CD4-positive, alpha-beta memory T cell (primary cell): ENCODE measurements at regions not wholly inside any gene's neighbourhood (a gene's known extent, or its start where the extent isn't known, plus 50 kb on each side); places are given as distances from the start of the nearest gene placed in this dataset.

Experiments
- CTCF ChIA-PET: fragments of 350-600 bp; sonication (Branson Sonifier 250); formaldehyde crosslinking; loops from one replicate; lab custom pipeline; 2021; ENCODE audit warnings: inconsistent platforms; ENCODE audit not compliant: partially characterized antibody; lab: Charles Lee
- POLR2A ChIA-PET: fragments of 350-600 bp; sonication (Branson Sonifier 250); formaldehyde crosslinking; loops from one replicate; lab custom pipeline; 2021; ENCODE audit not compliant: partially characterized antibody; lab: Charles Lee
- DNase-seq, 5 donors: peaks; one replicate each; pipeline versions ENCODE4 v3.0.0 to v3.0.0-alpha.2; 2020 to 2022; ENCODE audit warnings: mixed read lengths in 1 of 5
- H3K27ac ChIP-seq: one replicate; pipeline ENCODE4 v1.7.0; 2013; ENCODE audit warnings: low read depth, low read length
- H3K27me3 ChIP-seq: 2 replicates; pipeline ENCODE4 v1.7.0; 2013; ENCODE audit warnings: mild to moderate bottlenecking, low read length, moderate library complexity; ENCODE audit not compliant: insufficient read depth
- H3K36me3 ChIP-seq: 2 replicates; pipeline ENCODE4 v1.7.0; 2013; ENCODE audit warnings: mild to moderate bottlenecking, low read length, moderate library complexity; ENCODE audit not compliant: insufficient read depth
- H3K4me1 ChIP-seq: 2 replicates; pipeline ENCODE4 v1.7.0; 2013; ENCODE audit warnings: mild to moderate bottlenecking, low read length, moderate library complexity; ENCODE audit not compliant: insufficient read depth
- H3K4me3 ChIP-seq, 2 donors: one replicate each; pipeline ENCODE4 v1.7.0; 2013; ENCODE audit warnings: low read length in 2 of 2, mild to moderate bottlenecking in 1 of 2
- H3K9me3 ChIP-seq, 2 donors: one replicate each; pipeline ENCODE4 v1.7.0; 2013; ENCODE audit warnings: low read length in 2 of 2, control low read depth in 1 of 2; ENCODE audit not compliant: control insufficient read depth in 1 of 2
- H3K27ac Mint-ChIP-seq, 7 donors: one replicate each; pipeline ENCODE4 v1.8.0; 2020 to 2021; ENCODE audit warnings: mixed read lengths in 7 of 7, mild to moderate bottlenecking in 6 of 7, inconsistent platforms in 3 of 7, moderate library complexity in 3 of 7
- H3K27me3 Mint-ChIP-seq, 2 donors: one replicate each; pipeline ENCODE4 v1.8.0; 2020 to 2021; ENCODE audit warnings: mixed read lengths in 2 of 2
- H3K36me3 Mint-ChIP-seq, 2 donors: one replicate each; pipeline ENCODE4 v1.8.0; 2020 to 2021; ENCODE audit warnings: mixed read lengths in 2 of 2, inconsistent platforms in 1 of 2, mild to moderate bottlenecking in 1 of 2
- H3K4me1 Mint-ChIP-seq, 4 donors: one replicate each; pipeline ENCODE4 v1.8.0; 2020 to 2021; ENCODE audit warnings: mixed read lengths in 4 of 4, mild to moderate bottlenecking in 1 of 4
- H3K4me3 Mint-ChIP-seq, 8 donors: one replicate each; pipeline ENCODE4 v1.8.0; 2020 to 2021; ENCODE audit warnings: mixed read lengths in 8 of 8, mild to moderate bottlenecking in 7 of 8, moderate library complexity in 6 of 8, inconsistent platforms in 3 of 8
- H3K9me3 Mint-ChIP-seq, 8 donors: one replicate each; pipeline ENCODE4 v1.8.0; 2020 to 2021; ENCODE audit warnings: mixed read lengths in 8 of 8, mild to moderate bottlenecking in 5 of 8, inconsistent platforms in 3 of 8, moderate library complexity in 1 of 8
- intact Hi-C: fragments of 100-400 bp; cut with micrococcal nuclease; formaldehyde crosslinking; loops from one replicate; pipeline ENCODE4 v1.15.1; 2023

DNA sequence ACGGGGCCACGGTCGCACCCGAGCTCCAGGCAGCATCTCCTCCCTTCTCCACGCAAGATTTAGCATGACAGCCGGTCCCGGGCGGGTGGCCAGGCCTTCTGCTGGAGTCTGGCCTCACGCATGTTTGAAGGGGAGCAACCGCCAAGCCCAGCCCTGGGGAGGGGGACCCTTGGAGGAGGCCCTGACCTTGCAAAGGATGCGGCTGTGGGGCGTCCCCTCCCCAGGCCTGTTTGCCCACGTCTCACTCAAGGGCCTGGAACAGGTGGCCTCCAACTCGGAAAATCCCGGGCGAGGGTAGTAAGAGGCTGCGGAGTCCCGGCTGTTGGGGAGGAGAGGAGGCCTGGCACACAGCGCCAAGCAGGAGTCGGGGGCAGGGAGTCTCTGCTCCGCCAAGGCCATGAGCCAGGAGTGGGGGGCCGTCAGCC is 50.6 kb upstream of the DPYSL4 start:
- H3K4me3 Mint-ChIP-seq, result no peak overlapping the region
- CTCF ChIA-PET, result no interaction called here
- no peak overlapping the region for H3K27ac Mint-ChIP-seq
- no peaks in the 10 kb centered on the region for H3K9me3 Mint-ChIP-seq
- peaks cover 0 to 1% (median 0%) of the 10 kb centered on the region in 4 donors for H3K4me1 Mint-ChIP-seq
- POLR2A ChIA-PET, result no interaction called here
- Histone ChIP-seq H3K4me1 (no peaks in the 10 kb centered on the region), H3K27me3 (no peaks in the 10 kb centered on the region), H3K4me3 (no peak overlapping the region), H3K36me3 (no peaks in the 10 kb centered on the region), H3K9me3 (no peaks in the 10 kb centered on the region), H3K27ac (no peak overlapping the region)
- peaks cover 10 to 11% of the 10 kb centered on the region in 2 donors for H3K27me3 Mint-ChIP-seq
- no peak for DNase-seq
- no peaks in the 10 kb centered on the region for H3K36me3 Mint-ChIP-seq
- intact Hi-C loops, result no loop called here

DNA sequence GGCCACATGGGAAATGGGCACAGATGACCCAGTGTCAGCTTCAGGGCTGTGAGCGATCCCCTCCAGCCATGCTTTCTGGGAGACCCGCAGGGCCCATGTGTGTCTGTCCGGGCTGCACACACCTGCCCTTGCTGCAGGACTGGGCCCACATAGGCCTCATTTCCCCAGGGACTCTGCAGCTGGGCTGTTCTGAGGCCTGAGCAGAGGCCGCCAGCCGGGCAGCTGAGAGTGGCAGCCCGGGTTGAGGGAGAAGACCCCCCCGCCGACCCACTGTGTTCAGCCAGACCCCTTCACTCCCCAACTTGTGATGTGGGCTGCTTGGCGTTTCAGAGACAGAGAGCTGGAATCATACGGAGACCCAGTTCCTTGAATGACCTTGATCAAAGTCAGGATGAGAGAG is 50.1 kb upstream of the DPYSL4 start:
- Histone ChIP-seq H3K9me3 (no peaks in the 10 kb centered on the region), H3K4me3 (no peak overlapping the region), H3K36me3 (no peaks in the 10 kb centered on the region), H3K4me1 (no peaks in the 10 kb centered on the region), H3K27me3 (no peaks in the 10 kb centered on the region), H3K27ac (no peak overlapping the region)
- Mint-ChIP-seq H3K4me3 (no peak overlapping the region), H3K9me3 (no peaks in the 10 kb centered on the region), H3K27ac (no peak overlapping the region), H3K27me3 (peaks cover 10 to 11% of the 10 kb centered on the region in 2 donors), H3K4me1 (peaks cover 0 to 1% (median 0%) of the 10 kb centered on the region in 4 donors), H3K36me3 (no peaks in the 10 kb centered on the region)
- ChIA-PET CTCF (no interaction called here), POLR2A (no interaction called here)
- DNase-seq, result no peak
- intact Hi-C loops, result no loop called here
